Uterus (tissue), 2 donors: ENCODE measurements at regions not wholly inside any gene's neighbourhood (a gene's known extent, or its start where the extent isn't known, plus 50 kb on each side); places are given as distances from the start of the nearest gene placed in this dataset.

Experiments used
- CTCF ChIP-seq, 4 experiments: fragments of 200-600 bp in 2 of 4; fragments of 450-650 bp in 2 of 4; sonication (generic) in 2 of 4; IDR thresholded peaks; one replicate each; pipeline ENCODE4 v1.5.1; 2016 to 2019; ENCODE audit warnings: antibody characterized with exemption in 4 of 4, mild to moderate bottlenecking in 2 of 4, moderate library complexity in 1 of 4
- POLR2A ChIP-seq, 2 donors: fragments of 450-650 bp; IDR thresholded peaks; one replicate each; pipeline ENCODE4 v1.6.1; 2016; ENCODE audit warnings: antibody characterized with exemption in 2 of 2, mild to moderate bottlenecking in 1 of 2, moderate library complexity in 1 of 2

DNA sequence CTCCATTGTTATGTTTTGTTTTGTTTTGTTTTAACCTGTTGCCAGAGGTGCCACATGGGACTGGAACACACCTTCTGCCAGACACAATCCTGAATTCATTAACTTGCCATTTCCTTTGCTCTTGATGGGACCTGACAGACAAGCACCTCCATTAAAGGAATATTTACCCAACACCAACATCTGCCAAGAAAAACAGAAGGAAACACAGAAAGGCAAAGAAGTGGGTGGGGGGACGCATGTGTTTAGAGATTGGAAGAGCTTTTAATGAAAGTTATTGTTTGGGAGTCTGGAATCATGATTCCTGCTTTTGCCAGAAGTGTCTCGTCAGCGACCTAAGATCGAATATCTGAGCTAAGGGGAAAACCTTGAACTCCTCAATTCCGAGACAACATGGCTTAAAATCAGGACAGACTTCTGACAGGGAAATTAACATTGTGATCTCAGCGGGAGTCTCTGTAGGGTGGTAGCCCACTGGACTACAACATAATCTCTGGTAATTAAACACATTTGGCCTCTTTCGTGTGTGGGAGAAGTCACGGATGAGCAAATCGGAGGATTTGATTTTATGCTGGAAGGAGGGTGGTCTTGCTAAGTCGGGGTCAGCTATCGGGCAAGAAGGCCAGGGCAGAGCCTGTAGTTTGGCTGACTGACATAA lies 210.4 kb upstream of the FAR2 start:
- TF ChIP-seq CTCF (IDR thresholded peaks at IDR 0.05) (no peak), POLR2A (IDR thresholded peaks at IDR 0.05) (no peak)
